MCF 10A (cell line): ENCODE measurements at regions not wholly inside any gene's neighbourhood (a gene's known extent, or its start where the extent isn't known, plus 50 kb on each side); places are given as distances from the start of the nearest gene placed in this dataset.

ENCODE experiments used
- BruUV-seq: library from RNA; stranded (reverse); fragments of 400-500 nt; replicated peaks from 2 replicates; lab custom pipeline; 2021; lab: Mats Ljungman, UMichigan
- CTCF ChIA-PET: fragments of 300-600 bp; sonication (Branson Sonifier 250); formaldehyde crosslinking; extraction: SDS; loops from one replicate; lab custom pipeline; 2021; ENCODE audit warnings: antibody characterized with exemption, inconsistent platforms; lab: Yijun Ruan, JAX
- POLR2A ChIA-PET: fragments of 300-600, 350-650 bp; sonication (Branson Sonifier 250); formaldehyde crosslinking; extraction: SDS; loops from one replicate; lab custom pipeline; 2020; ENCODE audit warnings: antibody characterized with exemption, inconsistent platforms; lab: Yijun Ruan, JAX
- DNase-seq: peaks from one replicate; pipeline ENCODE4 v3.0.0-alpha.2; 2018; ENCODE audit not compliant: unreplicated experiment
- H3K27ac Mint-ChIP-seq: one replicate; pipeline ENCODE4 v1.8.0; 2022; ENCODE audit warnings: mild to moderate bottlenecking, low read depth, mixed read lengths; ENCODE audit not compliant: unreplicated experiment
- H3K27me3 Mint-ChIP-seq: one replicate; pipeline ENCODE4 v1.8.0; 2022; ENCODE audit warnings: mixed read lengths; ENCODE audit not compliant: insufficient read depth, unreplicated experiment
- H3K36me3 Mint-ChIP-seq: one replicate; pipeline ENCODE4 v1.8.0; 2022; ENCODE audit warnings: mild to moderate bottlenecking, moderate library complexity, mixed read lengths; ENCODE audit not compliant: insufficient read depth, unreplicated experiment
- H3K4me1 Mint-ChIP-seq: one replicate; pipeline ENCODE4 v1.8.0; 2022; ENCODE audit warnings: mixed read lengths; ENCODE audit not compliant: insufficient read depth, unreplicated experiment
- H3K4me3 Mint-ChIP-seq: one replicate; pipeline ENCODE4 v1.8.0; 2022; ENCODE audit warnings: mild to moderate bottlenecking, moderate library complexity, mixed read lengths; ENCODE audit not compliant: unreplicated experiment
- H3K9me3 Mint-ChIP-seq: one replicate; pipeline ENCODE4 v1.8.0; 2022; ENCODE audit warnings: mixed read lengths; ENCODE audit not compliant: unreplicated experiment
- CTCF ChIP-seq: fragments of 200-600 bp; IDR thresholded peaks from one replicate; pipeline ENCODE4 v1.8.0; 2022; ENCODE audit warnings: antibody characterized with exemption, mild to moderate bottlenecking; ENCODE audit not compliant: unreplicated experiment
- intact Hi-C: fragments of 100-400 bp; cut with micrococcal nuclease; formaldehyde crosslinking; loops from 2 replicates; pipeline ENCODE4 v1.14.1; 2022

- POLR2A ChIA-PET = no interaction called here
- intact Hi-C loops = no loop called here
- Mint-ChIP-seq H3K36me3 (no peaks in the 10 kb centered on the region), H3K27ac (no peak overlapping the region), H3K27me3 (no peaks in the 10 kb centered on the region), H3K4me1 (no peaks in the 10 kb centered on the region), H3K9me3 (no peaks in the 10 kb centered on the region), H3K4me3 (no peak overlapping the region)
- CTCF ChIA-PET = interaction anchor here (0.7 kb wide), 1 partner anchor 31 kb away, joined by 3 read pairs; no protein-coding TSS in a partner anchor
- DNase-seq = no peak
- TF ChIP-seq CTCF = no peak
- BruUV-seq = no TSS peak
Observed at GRCh38 chr3:94529816-94530215, 467.0 kb downstream of the NSUN3 start.

GRCh38 chr3:94532951-94533350 is 470.1 kb downstream of the NSUN3 start:
- DNase-seq = no peak
- no peak overlapping the region for H3K4me3 Mint-ChIP-seq
- no peaks in the 10 kb centered on the region for H3K27me3 Mint-ChIP-seq
- H3K4me1 Mint-ChIP-seq = no peaks in the 10 kb centered on the region
- no TSS peak for BruUV-seq
- no peak for TF ChIP-seq CTCF
- intact Hi-C loops = no loop called here
- no peaks in the 10 kb centered on the region for H3K36me3 Mint-ChIP-seq
- no peaks in the 10 kb centered on the region for H3K9me3 Mint-ChIP-seq
- ChIA-PET CTCF (interaction anchor here (0.5 to 0.8 kb wide), 2 partner anchors 49 to 286 kb away, joined by 3 to 4 read pairs; no protein-coding TSS in a partner anchor), POLR2A (no interaction called here)
- no peak overlapping the region for H3K27ac Mint-ChIP-seq

GRCh38 chr3:94539937-94540336 is 477.1 kb downstream of the NSUN3 start:
- Mint-ChIP-seq H3K4me1 (no peaks in the 10 kb centered on the region), H3K27ac (no peak overlapping the region), H3K4me3 (no peak overlapping the region), H3K27me3 (no peaks in the 10 kb centered on the region), H3K36me3 (no peaks in the 10 kb centered on the region), H3K9me3 (no peaks in the 10 kb centered on the region)
- TF ChIP-seq CTCF = no peak
- CTCF ChIA-PET = no interaction called here
- intact Hi-C loops = loop anchor here (10.0 kb wide), 1 partner anchor 65 kb away; no protein-coding TSS in a partner anchor
- POLR2A ChIA-PET = no interaction called here
- DNase-seq = no peak
- BruUV-seq = no TSS peak

GRCh38 chr3:94543161-94543560 is 480.3 kb downstream of the NSUN3 start:
- Mint-ChIP-seq H3K9me3 (no peaks in the 10 kb centered on the region), H3K4me1 (no peaks in the 10 kb centered on the region), H3K36me3 (no peaks in the 10 kb centered on the region), H3K27ac (no peak overlapping the region), H3K4me3 (no peak overlapping the region), H3K27me3 (no peaks in the 10 kb centered on the region)
- intact Hi-C loops = loop anchor here (10.0 kb wide), 1 partner anchor 62 kb away; no protein-coding TSS in a partner anchor
- CTCF ChIA-PET = no interaction called here
- no TSS peak for BruUV-seq
- no peak for DNase-seq
- TF ChIP-seq CTCF = no peak
- POLR2A ChIA-PET = no interaction called here
